ENCODE measurements at regions not wholly inside any gene's neighbourhood (a gene's known extent, or its start where the extent isn't known, plus 50 kb on each side); places are given as distances from the start of the nearest gene placed in this dataset.

DNA sequence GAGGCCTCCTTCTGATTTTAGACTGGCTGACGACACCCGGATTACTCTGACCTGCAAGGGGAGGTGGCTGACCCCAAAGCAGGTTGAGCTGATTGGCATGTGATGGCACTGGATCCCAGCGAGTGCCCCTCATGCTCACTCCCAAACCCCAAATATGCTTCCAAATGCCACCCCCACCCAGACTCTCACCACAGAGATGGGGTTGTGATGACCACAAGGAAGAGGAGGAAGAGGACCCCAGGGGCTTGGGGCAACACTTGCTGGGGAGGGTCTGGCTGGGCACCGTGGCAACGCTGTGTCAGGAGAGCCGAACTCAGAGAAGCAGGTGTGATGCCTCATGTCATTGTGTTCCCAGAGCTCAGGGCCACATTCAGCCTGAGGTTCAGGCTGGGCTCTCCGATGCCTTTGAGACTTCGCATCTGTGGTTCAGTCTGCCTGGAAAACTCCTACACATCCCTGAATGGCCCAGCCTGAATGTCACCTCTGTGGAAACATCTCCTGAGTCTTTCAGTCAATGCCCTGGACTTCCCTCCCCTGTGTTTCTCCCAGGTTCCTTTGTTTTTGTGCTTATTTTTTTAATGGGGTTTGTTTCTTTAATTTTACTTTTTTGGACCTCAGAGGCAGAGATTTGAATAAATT is 169.1 kb upstream of the PMEPA1 start:
- TF ChIP-seq SIN3A (IDR thresholded peaks at IDR 0.05; ENCODE audit: borderline replicate concordance, insufficient read depth, low read length) (no peak), TAF1 (IDR thresholded peaks at IDR 0.05; ENCODE audit: borderline replicate concordance, insufficient read depth, low read length) (no peak), FOXP2 (optimal IDR thresholded peaks at IDR 0.05; ENCODE audit: borderline replicate concordance, extremely low read depth, extremely low read length, insufficient read depth) (no peak), POLR2AphosphoS5 (IDR thresholded peaks at IDR 0.05; ENCODE audit: low read depth, low read length) (no peak)
- TF ChIP-seq, protein P1, sequence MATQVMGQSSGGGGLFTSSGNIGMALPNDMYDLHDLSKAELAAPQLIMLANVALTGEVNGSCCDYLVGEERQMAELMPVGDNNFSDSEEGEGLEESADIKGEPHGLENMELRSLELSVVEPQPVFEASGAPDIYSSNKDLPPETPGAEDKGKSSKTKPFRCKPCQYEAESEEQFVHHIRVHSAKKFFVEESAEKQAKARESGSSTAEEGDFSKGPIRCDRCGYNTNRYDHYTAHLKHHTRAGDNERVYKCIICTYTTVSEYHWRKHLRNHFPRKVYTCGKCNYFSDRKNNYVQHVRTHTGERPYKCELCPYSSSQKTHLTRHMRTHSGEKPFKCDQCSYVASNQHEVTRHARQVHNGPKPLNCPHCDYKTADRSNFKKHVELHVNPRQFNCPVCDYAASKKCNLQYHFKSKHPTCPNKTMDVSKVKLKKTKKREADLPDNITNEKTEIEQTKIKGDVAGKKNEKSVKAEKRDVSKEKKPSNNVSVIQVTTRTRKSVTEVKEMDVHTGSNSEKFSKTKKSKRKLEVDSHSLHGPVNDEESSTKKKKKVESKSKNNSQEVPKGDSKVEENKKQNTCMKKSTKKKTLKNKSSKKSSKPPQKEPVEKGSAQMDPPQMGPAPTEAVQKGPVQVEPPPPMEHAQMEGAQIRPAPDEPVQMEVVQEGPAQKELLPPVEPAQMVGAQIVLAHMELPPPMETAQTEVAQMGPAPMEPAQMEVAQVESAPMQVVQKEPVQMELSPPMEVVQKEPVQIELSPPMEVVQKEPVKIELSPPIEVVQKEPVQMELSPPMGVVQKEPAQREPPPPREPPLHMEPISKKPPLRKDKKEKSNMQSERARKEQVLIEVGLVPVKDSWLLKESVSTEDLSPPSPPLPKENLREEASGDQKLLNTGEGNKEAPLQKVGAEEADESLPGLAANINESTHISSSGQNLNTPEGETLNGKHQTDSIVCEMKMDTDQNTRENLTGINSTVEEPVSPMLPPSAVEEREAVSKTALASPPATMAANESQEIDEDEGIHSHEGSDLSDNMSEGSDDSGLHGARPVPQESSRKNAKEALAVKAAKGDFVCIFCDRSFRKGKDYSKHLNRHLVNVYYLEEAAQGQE (IDR thresholded peaks at IDR 0.05; ENCODE audit: insufficient read depth in 1 of 2, low read depth in 2 of 2, low read length in 2 of 2) = no peak

DNA sequence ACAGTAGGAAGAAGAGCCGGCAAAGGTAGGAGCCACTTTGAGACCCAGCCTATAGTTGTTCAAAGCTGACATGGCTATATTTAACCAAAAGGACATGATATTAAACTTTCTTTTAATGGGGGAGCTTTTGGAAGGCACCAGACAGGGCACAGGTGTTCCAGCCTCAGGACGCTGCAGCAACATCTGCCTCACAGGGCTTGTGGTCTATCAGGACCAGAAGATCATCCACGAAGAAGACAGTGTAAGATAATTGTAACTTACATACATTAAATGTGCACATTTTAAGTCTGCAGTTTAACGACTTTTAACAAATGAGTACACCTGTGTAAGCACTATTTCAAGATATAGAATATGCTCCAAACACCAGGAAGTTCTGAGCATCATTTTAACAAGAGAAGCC is 168.2 kb upstream of the PMEPA1 start:
- TF ChIP-seq TAF1 (IDR thresholded peaks at IDR 0.05; ENCODE audit: borderline replicate concordance, insufficient read depth, low read length) = no peak
- no peak for TF ChIP-seq SIN3A (IDR thresholded peaks at IDR 0.05; ENCODE audit: borderline replicate concordance, insufficient read depth, low read length)
- no peak for TF ChIP-seq FOXP2 (optimal IDR thresholded peaks at IDR 0.05; ENCODE audit: borderline replicate concordance, extremely low read depth, extremely low read length, insufficient read depth)

DNA sequence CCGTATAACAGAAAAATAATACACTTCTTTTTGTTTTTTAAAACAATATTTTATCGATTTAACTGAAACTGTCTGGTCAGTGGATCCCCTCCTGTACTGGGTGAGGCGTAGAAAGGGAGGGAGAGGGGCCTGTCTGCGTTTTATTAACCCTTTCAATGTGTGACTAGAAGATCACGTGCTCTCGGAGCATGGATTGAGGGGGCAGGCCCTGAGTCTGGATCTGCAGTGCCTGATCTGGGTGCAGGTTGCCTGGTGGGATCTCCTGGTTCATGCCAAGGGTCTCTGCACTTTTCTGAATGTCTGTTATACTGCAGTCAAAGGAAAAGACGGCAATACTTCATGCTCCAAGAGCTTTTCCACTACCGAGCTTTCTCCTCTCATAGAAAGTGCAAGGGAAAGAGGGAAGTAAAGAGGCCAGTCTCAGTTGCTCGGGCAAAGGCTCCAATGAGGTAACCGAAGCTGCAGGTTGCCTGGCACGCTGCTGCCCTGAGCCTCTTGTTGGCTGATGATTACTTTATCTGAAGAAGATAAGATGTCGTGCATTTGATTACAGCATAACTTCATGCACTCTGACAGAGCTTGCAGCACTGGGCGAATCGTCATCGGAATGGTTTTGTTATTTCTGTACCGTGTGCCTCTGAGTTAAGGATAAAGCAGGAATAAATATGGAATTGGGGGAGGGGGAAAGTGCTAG is 167.5 kb upstream of the PMEPA1 start:
- TF ChIP-seq POLR2AphosphoS5 (IDR thresholded peaks at IDR 0.05; ENCODE audit: low read depth, low read length) (no peak), FOXP2 (optimal IDR thresholded peaks at IDR 0.05; ENCODE audit: borderline replicate concordance, extremely low read depth, extremely low read length, insufficient read depth) (no peak), TAF1 (IDR thresholded peaks at IDR 0.05; ENCODE audit: borderline replicate concordance, insufficient read depth, low read length) (no peak), SIN3A (IDR thresholded peaks at IDR 0.05; ENCODE audit: borderline replicate concordance, insufficient read depth, low read length) (no peak)
- TF ChIP-seq, protein P1 (IDR thresholded peaks at IDR 0.05; ENCODE audit: insufficient read depth in 1 of 2, low read depth in 2 of 2, low read length in 2 of 2) = no peak

DNA sequence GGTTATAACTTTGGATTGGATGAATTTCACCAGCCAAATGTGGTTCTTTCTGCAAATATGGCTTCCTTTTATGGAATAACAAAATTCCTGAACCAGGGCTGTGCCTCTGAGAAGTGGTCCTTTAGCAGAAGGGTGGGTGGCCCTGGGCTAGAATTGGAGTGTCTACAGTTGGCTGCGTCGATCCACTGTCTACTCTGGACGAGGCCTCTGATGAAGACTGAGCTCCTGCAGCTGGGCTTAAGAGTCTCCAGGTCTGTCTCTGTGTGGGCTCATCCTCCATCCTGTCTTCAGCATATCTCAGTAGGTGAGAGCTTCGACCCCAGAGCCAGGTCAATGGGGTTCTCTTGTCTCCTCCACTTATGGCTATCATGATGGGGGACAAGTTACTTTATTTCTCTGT is 166.3 kb upstream of the PMEPA1 start:
- TF ChIP-seq TAF1 (IDR thresholded peaks at IDR 0.05; ENCODE audit: borderline replicate concordance, insufficient read depth, low read length) (no peak), FOXP2 (optimal IDR thresholded peaks at IDR 0.05; ENCODE audit: borderline replicate concordance, extremely low read depth, extremely low read length, insufficient read depth) (no peak), SIN3A (IDR thresholded peaks at IDR 0.05; ENCODE audit: borderline replicate concordance, insufficient read depth, low read length) (no peak), POLR2AphosphoS5 (IDR thresholded peaks at IDR 0.05; ENCODE audit: low read depth, low read length) (no peak)
- TF ChIP-seq, protein P1 (IDR thresholded peaks at IDR 0.05; ENCODE audit: insufficient read depth in 1 of 2, low read depth in 2 of 2, low read length in 2 of 2) = no peak

DNA sequence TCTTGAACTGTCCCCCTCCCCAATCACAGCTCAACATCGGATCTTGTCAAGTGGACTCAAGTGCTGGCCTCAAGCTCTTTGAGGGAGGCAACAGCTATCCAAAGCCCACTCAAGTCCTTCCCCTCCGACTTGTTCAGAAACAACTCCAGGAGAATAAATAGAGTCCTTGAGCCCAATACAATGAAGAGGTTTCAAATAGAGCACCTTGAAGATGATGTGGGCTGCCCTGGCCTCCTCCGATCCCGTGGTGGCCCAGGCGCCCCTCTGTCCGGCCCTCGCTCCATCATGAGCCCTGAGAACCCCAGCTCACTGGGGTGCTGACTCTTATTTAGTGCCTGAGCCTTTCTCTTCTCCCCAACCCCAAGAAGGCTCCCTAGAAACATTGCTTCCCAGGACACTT is 164.3 kb upstream of the PMEPA1 start:
- TF ChIP-seq, protein P1 (IDR thresholded peaks at IDR 0.05; ENCODE audit: insufficient read depth in 1 of 2, low read depth in 2 of 2, low read length in 2 of 2) = no peak
- TF ChIP-seq FOXP2 (optimal IDR thresholded peaks at IDR 0.05; ENCODE audit: borderline replicate concordance, extremely low read depth, extremely low read length, insufficient read depth) (no peak), SIN3A (IDR thresholded peaks at IDR 0.05; ENCODE audit: borderline replicate concordance, insufficient read depth, low read length) (no peak), POLR2AphosphoS5 (IDR thresholded peaks at IDR 0.05; ENCODE audit: low read depth, low read length) (no peak), TAF1 (IDR thresholded peaks at IDR 0.05; ENCODE audit: borderline replicate concordance, insufficient read depth, low read length) (no peak)
